ENCODE measurements at regions not wholly inside any gene's neighbourhood (a gene's known extent, or its start where the extent isn't known, plus 50 kb on each side); places are given as distances from the start of the nearest gene placed in this dataset.

DNA sequence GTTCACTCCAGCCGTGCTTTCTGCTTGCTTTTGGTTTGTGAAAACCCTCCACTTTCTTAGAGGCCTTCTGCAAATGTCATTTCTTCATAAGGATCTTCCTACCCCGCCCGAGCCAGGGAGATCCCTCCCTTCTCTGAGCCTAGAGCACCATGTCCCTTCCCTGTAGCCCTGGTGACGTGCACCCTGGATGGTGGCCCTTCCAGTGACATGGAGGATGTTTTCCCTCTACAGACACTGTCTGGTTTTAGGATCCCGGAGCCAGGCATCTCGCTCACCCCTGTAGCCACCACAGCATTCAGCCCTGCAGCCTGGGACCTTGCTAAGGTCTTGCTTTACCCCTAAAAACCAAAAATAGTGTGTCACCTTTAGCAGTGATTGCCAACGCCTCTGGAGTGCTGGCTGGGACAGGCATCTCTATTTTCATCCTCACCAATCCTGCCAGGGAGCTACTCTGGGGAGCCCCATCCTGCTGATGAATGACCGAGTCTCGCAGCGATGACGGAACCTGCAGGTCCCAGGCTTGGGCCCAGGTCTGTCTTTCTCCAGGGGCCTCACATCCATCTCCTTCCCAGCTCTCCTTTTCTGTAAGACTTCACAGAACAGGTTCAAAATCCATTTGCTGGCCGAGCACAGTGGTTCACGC lies 394.1 kb upstream of the TNRC6C start:
- TF ChIP-seq EP300 (IDR thresholded peaks at IDR 0.05) (no peak), POLR2A (IDR thresholded peaks at IDR 0.05) (no peak)
- TF ChIP-seq, protein P1, sequence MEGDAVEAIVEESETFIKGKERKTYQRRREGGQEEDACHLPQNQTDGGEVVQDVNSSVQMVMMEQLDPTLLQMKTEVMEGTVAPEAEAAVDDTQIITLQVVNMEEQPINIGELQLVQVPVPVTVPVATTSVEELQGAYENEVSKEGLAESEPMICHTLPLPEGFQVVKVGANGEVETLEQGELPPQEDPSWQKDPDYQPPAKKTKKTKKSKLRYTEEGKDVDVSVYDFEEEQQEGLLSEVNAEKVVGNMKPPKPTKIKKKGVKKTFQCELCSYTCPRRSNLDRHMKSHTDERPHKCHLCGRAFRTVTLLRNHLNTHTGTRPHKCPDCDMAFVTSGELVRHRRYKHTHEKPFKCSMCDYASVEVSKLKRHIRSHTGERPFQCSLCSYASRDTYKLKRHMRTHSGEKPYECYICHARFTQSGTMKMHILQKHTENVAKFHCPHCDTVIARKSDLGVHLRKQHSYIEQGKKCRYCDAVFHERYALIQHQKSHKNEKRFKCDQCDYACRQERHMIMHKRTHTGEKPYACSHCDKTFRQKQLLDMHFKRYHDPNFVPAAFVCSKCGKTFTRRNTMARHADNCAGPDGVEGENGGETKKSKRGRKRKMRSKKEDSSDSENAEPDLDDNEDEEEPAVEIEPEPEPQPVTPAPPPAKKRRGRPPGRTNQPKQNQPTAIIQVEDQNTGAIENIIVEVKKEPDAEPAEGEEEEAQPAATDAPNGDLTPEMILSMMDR (IDR thresholded peaks at IDR 0.05) = no peak
- H3K9me3 ChIP-seq = no peaks in the 10 kb centered on the region
- 92 to 98% (median 94%) methylated on average over 13 of the region's 13 CpGs for WGBS, 3 donors

DNA sequence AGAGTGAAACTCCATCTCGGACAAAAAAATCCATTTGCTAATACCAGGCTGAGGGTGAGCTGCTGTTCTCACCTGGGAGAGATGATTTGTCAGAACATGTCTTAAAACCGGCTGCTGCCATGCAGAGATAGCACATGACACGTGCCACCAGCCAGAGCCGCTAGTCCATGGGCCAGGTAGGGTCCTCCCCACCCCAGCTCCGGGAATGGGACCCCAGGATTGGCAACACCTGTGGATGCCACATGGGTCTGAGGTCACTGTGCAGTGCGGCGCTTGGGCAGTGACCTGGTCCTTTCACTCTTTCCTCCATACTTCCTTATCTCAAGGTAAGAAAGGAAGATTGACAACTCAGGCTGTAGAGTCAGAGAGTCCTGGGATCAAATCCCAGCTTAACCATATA lies 393.3 kb upstream of the TNRC6C start:
- TF ChIP-seq, protein P1 (IDR thresholded peaks at IDR 0.05) = no peak
- TF ChIP-seq POLR2A (IDR thresholded peaks at IDR 0.05) = no peak
- no peak for TF ChIP-seq EP300 (IDR thresholded peaks at IDR 0.05)
- Histone ChIP-seq H3K9me3 (no peaks in the 10 kb centered on the region), H3K4me3 (no peak overlapping the region), H3K27ac (no peak overlapping the region), H3K27me3 (no peaks in the 10 kb centered on the region), H3K36me3 (no peaks in the 10 kb centered on the region), H3K4me1 (ENCODE audit: insufficient read depth) (no peaks in the 10 kb centered on the region)
- 86 to 94% (median 90%) methylated on average over 7 of the region's 7 CpGs for WGBS, 3 donors
- intact Hi-C loops (cut with DNase I) = loop anchor here in 1 of 4 donors (2.0 kb wide), 1 partner anchor 34 kb away; no protein-coding TSS in a partner anchor
- DNase-seq = no peak

More for the DNA sequence above, 394.1 kb upstream of the TNRC6C start:
- DNase-seq = no peak
- Histone ChIP-seq H3K36me3 (no peaks in the 10 kb centered on the region), H3K4me3 (no peak overlapping the region), H3K27ac (no peak overlapping the region), H3K27me3 (no peaks in the 10 kb centered on the region), H3K4me1 (ENCODE audit: insufficient read depth) (no peaks in the 10 kb centered on the region)
- intact Hi-C loops (cut with DNase I) = loop anchor here in 1 of 4 donors (2.0 kb wide), 1 partner anchor 34 kb away; no protein-coding TSS in a partner anchor

DNA sequence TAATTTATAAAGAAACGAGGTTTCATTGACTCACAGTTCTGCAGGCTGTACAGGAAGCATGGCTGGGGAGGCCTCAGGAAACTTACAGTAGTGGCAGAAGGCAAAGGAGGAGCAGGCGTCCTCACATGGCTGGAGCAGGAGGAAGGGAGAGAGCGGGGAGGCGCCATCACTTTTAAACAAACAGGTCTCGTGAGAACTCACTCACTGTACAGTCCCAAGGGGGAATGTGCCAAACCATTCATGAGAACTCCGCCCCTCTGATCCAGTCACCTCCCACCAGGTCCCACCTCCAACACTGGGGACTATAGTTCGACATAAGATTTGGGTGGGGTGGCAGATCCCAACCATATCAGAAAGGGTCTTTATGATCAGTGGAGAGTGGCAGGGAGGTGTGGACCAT lies 392.4 kb upstream of the TNRC6C start:
- H3K4me1 ChIP-seq (ENCODE audit: insufficient read depth) = no peaks in the 10 kb centered on the region
- H3K36me3 ChIP-seq = no peaks in the 10 kb centered on the region
- H3K4me3 ChIP-seq = no peak overlapping the region
- no peaks in the 10 kb centered on the region for H3K27me3 ChIP-seq
- no peak overlapping the region for H3K27ac ChIP-seq
- TF ChIP-seq POLR2A (IDR thresholded peaks at IDR 0.05) = no peak
- TF ChIP-seq, protein P1 (IDR thresholded peaks at IDR 0.05) = no peak
- TF ChIP-seq EP300 (IDR thresholded peaks at IDR 0.05) = no peak
- intact Hi-C loops (cut with DNase I) = no loop called here
- DNase-seq = no peak
- no peaks in the 10 kb centered on the region for H3K9me3 ChIP-seq
- 70 to 79% (median 79%) methylated on average over 7 of the region's 7 CpGs for WGBS, 3 donors

DNA sequence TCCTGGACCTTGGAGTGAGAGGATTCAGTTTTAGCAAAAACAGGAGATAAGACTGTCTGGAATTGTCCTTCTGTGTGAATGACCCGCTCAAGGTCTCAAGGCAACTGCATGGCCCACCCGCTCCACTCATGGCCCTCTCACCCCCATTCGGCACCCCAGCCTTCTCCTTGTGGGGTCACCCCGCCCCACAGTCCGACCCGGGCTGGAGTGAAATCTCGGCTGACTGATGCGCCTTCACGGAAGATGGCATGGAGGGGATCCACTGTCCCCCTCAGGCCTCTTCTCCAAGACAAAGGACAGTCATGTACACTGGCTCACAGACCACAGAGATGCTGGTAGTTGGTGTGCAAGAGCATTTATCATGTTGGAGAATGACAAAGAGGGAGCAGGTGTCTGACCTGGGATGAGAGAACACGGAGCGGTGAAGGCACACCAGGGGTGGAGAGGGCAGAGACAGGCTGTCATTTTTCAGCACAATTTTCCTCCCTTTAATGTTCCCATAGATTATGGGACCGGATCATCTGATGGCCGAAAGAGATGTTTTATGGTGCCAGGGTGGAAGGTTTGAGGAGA lies 391.9 kb upstream of the TNRC6C start:
- WGBS, 3 donors = 82 to 86% (median 83%) methylated on average over 13 of the region's 13 CpGs
- peaks cover 2% of the 10 kb centered on the region for H3K4me1 ChIP-seq (ENCODE audit: insufficient read depth)
- no peak overlapping the region for H3K27ac ChIP-seq
- H3K27me3 ChIP-seq = no peaks in the 10 kb centered on the region
- DNase-seq = no peak
- H3K36me3 ChIP-seq = no peaks in the 10 kb centered on the region
- H3K4me3 ChIP-seq = no peak overlapping the region
- TF ChIP-seq POLR2A (IDR thresholded peaks at IDR 0.05) (no peak), EP300 (IDR thresholded peaks at IDR 0.05) (no peak)
- TF ChIP-seq, protein P1 (IDR thresholded peaks at IDR 0.05) = no peak
- intact Hi-C loops (cut with DNase I) = no loop called here
- no peaks in the 10 kb centered on the region for H3K9me3 ChIP-seq
